Neutrophil (primary cell): ENCODE measurements at regions not wholly inside any gene's neighbourhood (a gene's known extent, or its start where the extent isn't known, plus 50 kb on each side); places are given as distances from the start of the nearest gene placed in this dataset.

Experiments
- H3K27ac ChIP-seq: fragments of 200-600 bp; sonication (generic); 2 replicates; pipeline ENCODE4 v1.5.1; 2016; ENCODE audit warnings: mild to moderate bottlenecking, moderate library complexity
- H3K27me3 ChIP-seq: fragments of 200-600 bp; sonication (generic); 2 replicates; pipeline ENCODE4 v1.6.0; 2016; ENCODE audit warnings: mild to moderate bottlenecking
- H3K36me3 ChIP-seq: fragments of 200-600 bp; sonication (generic); 2 replicates; pipeline ENCODE4 v1.5.1; 2017
- H3K4me1 ChIP-seq, 2 experiments: fragments of 200-600 bp in 1 of 2; sonication (generic) in 1 of 2; 1 replicate in 1 of 2; 2 replicates in 1 of 2; pipeline versions ENCODE4 v1.5.1 to v1.6.1; 2013 to 2016; ENCODE audit warnings: low read depth in 1 of 2, low read length in 1 of 2, mild to moderate bottlenecking in 1 of 2, moderate library complexity in 1 of 2; ENCODE audit not compliant: control insufficient read depth in 1 of 2, insufficient read depth in 1 of 2
- H3K4me3 ChIP-seq, 2 experiments: fragments of 200-600 bp in 1 of 2; sonication (generic) in 1 of 2; 1 replicate in 1 of 2; 2 replicates in 1 of 2; pipeline ENCODE4 v1.5.1; 2013 to 2016; ENCODE audit warnings: low read depth in 1 of 2, low read length in 1 of 2, mild to moderate bottlenecking in 1 of 2, moderate library complexity in 1 of 2
- H3K9me3 ChIP-seq: fragments of 200-600 bp; sonication (generic); 2 replicates; pipeline ENCODE4 v1.5.1; 2016
- CTCF ChIP-seq: fragments of 200-600 bp; sonication (generic); IDR thresholded peaks from 2 replicates; pipeline ENCODE4 v1.5.1; 2016; ENCODE audit warnings: antibody characterized with exemption

GRCh38 chr12:126668538-126668937 lies 1598.4 kb upstream of the TMEM132C start:
- Histone ChIP-seq H3K27me3 (no peaks in the 10 kb centered on the region), H3K9me3 (no peaks in the 10 kb centered on the region), H3K27ac (no peak overlapping the region), H3K4me1 (no peaks in the 10 kb centered on the region), H3K4me3 (no peak overlapping the region), H3K36me3 (no peaks in the 10 kb centered on the region)
- no peak for TF ChIP-seq CTCF

- no peaks in the 10 kb centered on the region for H3K9me3 ChIP-seq
- H3K27me3 ChIP-seq = no peaks in the 10 kb centered on the region
- H3K36me3 ChIP-seq = no peaks in the 10 kb centered on the region
- H3K27ac ChIP-seq = no peak overlapping the region
- H3K4me1 ChIP-seq = no peaks in the 10 kb centered on the region
- no peak for TF ChIP-seq CTCF
- no peak overlapping the region for H3K4me3 ChIP-seq
These were observed 1598.0 kb upstream of the TMEM132C start for GRCh38 chr12:126668961-126669360.

DNA sequence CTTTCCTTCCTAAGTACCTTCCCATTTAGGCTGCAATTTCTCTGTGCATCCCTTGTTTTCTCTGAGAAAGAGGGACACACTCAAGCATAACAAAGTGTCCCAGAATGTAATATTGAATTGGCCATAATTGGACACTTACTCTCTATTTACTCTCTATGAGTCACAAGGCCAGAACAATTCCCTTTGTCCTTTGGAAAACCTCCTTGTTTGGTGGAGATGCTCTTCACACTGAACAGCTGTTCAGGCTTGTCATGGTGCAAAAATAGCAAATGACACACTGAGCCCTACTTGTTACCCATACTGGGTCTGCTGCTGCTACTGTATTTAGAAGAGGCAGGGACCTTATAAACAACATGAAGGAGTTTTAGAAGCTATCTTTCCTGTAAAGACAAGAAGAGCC lies 1590.5 kb upstream of the TMEM132C start:
- H3K4me1 ChIP-seq = no peaks in the 10 kb centered on the region
- no peaks in the 10 kb centered on the region for H3K27me3 ChIP-seq
- no peak overlapping the region for H3K4me3 ChIP-seq
- no peaks in the 10 kb centered on the region for H3K9me3 ChIP-seq
- no peaks in the 10 kb centered on the region for H3K36me3 ChIP-seq
- no peak overlapping the region for H3K27ac ChIP-seq
- no peak for TF ChIP-seq CTCF

- H3K36me3 ChIP-seq = no peaks in the 10 kb centered on the region
- TF ChIP-seq CTCF = no peak
- H3K4me1 ChIP-seq = no peaks in the 10 kb centered on the region
These were observed 1585.3 kb upstream of the TMEM132C start for GRCh38 chr12:126681676-126682075.

DNA sequence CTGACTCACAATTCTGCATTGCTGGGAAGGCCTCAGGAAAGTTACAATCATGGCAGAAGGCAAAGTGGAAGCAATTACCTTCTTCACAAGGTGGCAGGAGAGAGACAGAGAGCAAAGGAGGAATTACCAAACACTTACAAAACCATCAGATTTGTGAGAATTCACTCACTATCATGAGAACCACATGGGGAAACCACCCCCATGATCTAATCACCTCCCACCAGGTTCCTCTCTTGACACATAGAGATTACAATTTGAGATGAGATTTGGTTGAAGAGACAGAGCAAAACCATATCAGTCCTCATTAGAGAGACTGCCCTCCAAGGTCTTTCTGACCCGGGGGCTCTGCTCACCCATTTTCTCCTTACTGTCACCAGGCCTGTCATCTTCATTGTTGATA lies 1582.3 kb upstream of the TMEM132C start:
- no peak for TF ChIP-seq CTCF
- H3K9me3 ChIP-seq = no peaks in the 10 kb centered on the region
- H3K27me3 ChIP-seq = no peaks in the 10 kb centered on the region
- no peaks in the 10 kb centered on the region for H3K4me1 ChIP-seq
- no peak overlapping the region for H3K27ac ChIP-seq
- H3K4me3 ChIP-seq = no peak overlapping the region
- no peaks in the 10 kb centered on the region for H3K36me3 ChIP-seq

More at GRCh38 chr12:126681676-126682075, 1585.3 kb upstream of the TMEM132C start:
- Histone ChIP-seq H3K4me3 (no peak overlapping the region), H3K9me3 (no peaks in the 10 kb centered on the region), H3K27ac (no peak overlapping the region), H3K27me3 (no peaks in the 10 kb centered on the region)

- no peak for TF ChIP-seq CTCF
These were observed 1581.3 kb upstream of the TMEM132C start for GRCh38 chr12:126685636-126686035.

More at GRCh38 chr12:126685636-126686035, 1581.3 kb upstream of the TMEM132C start:
- H3K36me3 ChIP-seq = no peaks in the 10 kb centered on the region
- H3K4me1 ChIP-seq = no peaks in the 10 kb centered on the region
- no peaks in the 10 kb centered on the region for H3K27me3 ChIP-seq
- no peak overlapping the region for H3K4me3 ChIP-seq
- H3K9me3 ChIP-seq = no peaks in the 10 kb centered on the region
- no peak overlapping the region for H3K27ac ChIP-seq
